HAP-1 (cell line): ENCODE measurements at regions not wholly inside any gene's neighbourhood (a gene's known extent, or its start where the extent isn't known, plus 50 kb on each side); places are given as distances from the start of the nearest gene placed in this dataset.

Experiments
- DNase-seq, 2 experiments: peaks; one replicate each; pipeline ENCODE4 v3.0.0-alpha.2; 2016 to 2020; ENCODE audit warnings: low spot score in 2 of 2
- H3K27me3 ChIP-seq: fragments of 250-450 bp; sonication (Bioruptor Pico); 2 replicates; pipeline ENCODE4 v1.5.1; 2020; ENCODE audit warnings: low read depth, mild to moderate bottlenecking, moderate library complexity
- H3K36me3 ChIP-seq: fragments of 250-450 bp; sonication (Bioruptor Pico); replicated peaks from 2 replicates; pipeline ENCODE4 v1.5.1; 2020; ENCODE audit warnings: mild to moderate bottlenecking
- H3K4me1 ChIP-seq: fragments of 250-450 bp; sonication (Bioruptor Pico); 2 replicates; pipeline ENCODE4 v1.5.1; 2020; ENCODE audit warnings: mild to moderate bottlenecking
- H3K4me3 ChIP-seq: fragments of 250-450 bp; sonication (Bioruptor Pico); 2 replicates; pipeline ENCODE4 v1.5.1; 2020; ENCODE audit warnings: mild to moderate bottlenecking, moderate library complexity
- H3K9me3 ChIP-seq: fragments of 250-450 bp; sonication (Bioruptor Pico); 2 replicates; pipeline ENCODE4 v1.5.1; 2020; ENCODE audit warnings: mild to moderate bottlenecking, moderate library complexity
- in situ Hi-C: fragments of 300-500 bp; cut with MboI; formaldehyde crosslinking; loops from 3 replicates; pipeline ENCODE4 v1.14.3; 2020; ENCODE audit warnings: low sequenced_read_pairs, inconsistent platforms, mixed read lengths

- no peak for DNase-seq
- no peaks in the 10 kb centered on the region for H3K27me3 ChIP-seq
- in situ Hi-C loops: no loop called here
- no peak overlapping the region for H3K4me3 ChIP-seq
- H3K36me3 ChIP-seq: no peaks in the 10 kb centered on the region
- H3K9me3 ChIP-seq: no peaks in the 10 kb centered on the region
- no peaks in the 10 kb centered on the region for H3K4me1 ChIP-seq
Measured at GRCh38 chr10:131646551-131647525, 254.0 kb upstream of the PPP2R2D start.

GRCh38 chr10:131647789-131648188 lies 253.0 kb upstream of the PPP2R2D start:
- DNase-seq: no peak
- Histone ChIP-seq H3K27me3 (no peaks in the 10 kb centered on the region), H3K4me1 (no peaks in the 10 kb centered on the region), H3K36me3 (no peaks in the 10 kb centered on the region), H3K9me3 (no peaks in the 10 kb centered on the region), H3K4me3 (no peak overlapping the region)
- in situ Hi-C loops: no loop called here

- H3K4me3 ChIP-seq: no peak overlapping the region
- H3K4me1 ChIP-seq: no peaks in the 10 kb centered on the region
- in situ Hi-C loops: no loop called here
- no peaks in the 10 kb centered on the region for H3K9me3 ChIP-seq
- H3K27me3 ChIP-seq: no peaks in the 10 kb centered on the region
- no peak for DNase-seq
- no peaks in the 10 kb centered on the region for H3K36me3 ChIP-seq
Measured at GRCh38 chr10:131648386-131649020, 252.3 kb upstream of the PPP2R2D start.

- H3K9me3 ChIP-seq: no peaks in the 10 kb centered on the region
- no peaks in the 10 kb centered on the region for H3K27me3 ChIP-seq
- in situ Hi-C loops: no loop called here
- DNase-seq: no peak
- no peaks in the 10 kb centered on the region for H3K4me1 ChIP-seq
- H3K36me3 ChIP-seq: no peaks in the 10 kb centered on the region
- H3K4me3 ChIP-seq: no peak overlapping the region
Measured at GRCh38 chr10:131649617-131650016, 251.2 kb upstream of the PPP2R2D start.

- H3K9me3 ChIP-seq: no peaks in the 10 kb centered on the region
- in situ Hi-C loops: no loop called here
- no peaks in the 10 kb centered on the region for H3K4me1 ChIP-seq
- no peaks in the 10 kb centered on the region for H3K36me3 ChIP-seq
- H3K4me3 ChIP-seq: no peak overlapping the region
- DNase-seq: no peak
- no peaks in the 10 kb centered on the region for H3K27me3 ChIP-seq
Measured at GRCh38 chr10:131650169-131650705, 250.6 kb upstream of the PPP2R2D start.

- H3K9me3 ChIP-seq: no peaks in the 10 kb centered on the region
- no peak for DNase-seq
- no peaks in the 10 kb centered on the region for H3K4me1 ChIP-seq
- in situ Hi-C loops: no loop called here
- no peak overlapping the region for H3K4me3 ChIP-seq
- no peaks in the 10 kb centered on the region for H3K27me3 ChIP-seq
- no peaks in the 10 kb centered on the region for H3K36me3 ChIP-seq
Measured at GRCh38 chr10:131650771-131651673, 249.8 kb upstream of the PPP2R2D start.

- H3K9me3 ChIP-seq: no peaks in the 10 kb centered on the region
Measured at GRCh38 chr10:131651674-131652437, 249.0 kb upstream of the PPP2R2D start.

GRCh38 chr10:131652438-131653139 lies 248.2 kb upstream of the PPP2R2D start:
- Histone ChIP-seq H3K9me3 (no peaks in the 10 kb centered on the region), H3K4me1 (no peaks in the 10 kb centered on the region), H3K27me3 (no peaks in the 10 kb centered on the region), H3K4me3 (no peak overlapping the region), H3K36me3 (no peaks in the 10 kb centered on the region)
- in situ Hi-C loops: no loop called here
- DNase-seq: no peak

More at GRCh38 chr10:131651674-131652437, 249.0 kb upstream of the PPP2R2D start:
- H3K27me3 ChIP-seq: no peaks in the 10 kb centered on the region
- H3K4me1 ChIP-seq: no peaks in the 10 kb centered on the region
- DNase-seq: peak in 1 of 2 experiments; percentile 16
- in situ Hi-C loops: no loop called here
- no peaks in the 10 kb centered on the region for H3K36me3 ChIP-seq
- no peak overlapping the region for H3K4me3 ChIP-seq

- Histone ChIP-seq H3K4me1 (no peaks in the 10 kb centered on the region), H3K27me3 (no peaks in the 10 kb centered on the region), H3K36me3 (no peaks in the 10 kb centered on the region), H3K4me3 (no peak overlapping the region), H3K9me3 (no peaks in the 10 kb centered on the region)
- in situ Hi-C loops: no loop called here
- DNase-seq: no peak
Measured at GRCh38 chr10:131653140-131653539, 247.7 kb upstream of the PPP2R2D start.

- no peaks in the 10 kb centered on the region for H3K27me3 ChIP-seq
- no peaks in the 10 kb centered on the region for H3K4me1 ChIP-seq
- no peaks in the 10 kb centered on the region for H3K9me3 ChIP-seq
- in situ Hi-C loops: no loop called here
- no peaks in the 10 kb centered on the region for H3K36me3 ChIP-seq
- H3K4me3 ChIP-seq: no peak overlapping the region
- no peak for DNase-seq
Measured at GRCh38 chr10:131653554-131654470, 247.0 kb upstream of the PPP2R2D start.

GRCh38 chr10:131654471-131655087 lies 246.2 kb upstream of the PPP2R2D start:
- Histone ChIP-seq H3K27me3 (no peaks in the 10 kb centered on the region), H3K9me3 (no peaks in the 10 kb centered on the region), H3K36me3 (no peaks in the 10 kb centered on the region), H3K4me1 (no peaks in the 10 kb centered on the region), H3K4me3 (no peak overlapping the region)
- in situ Hi-C loops: no loop called here
- no peak for DNase-seq
